Osteocyte (in vitro differentiated cells): ENCODE measurements at regions not wholly inside any gene's neighbourhood (a gene's known extent, or its start where the extent isn't known, plus 50 kb on each side); places are given as distances from the start of the nearest gene placed in this dataset.
A peak's percentile ranks its signal among the peaks of the same experiment; 100 is the strongest.

Source experiments
- DNase-seq: peaks from one replicate; pipeline ENCODE4 v3.0.0; 2021; ENCODE audit warnings: mixed read lengths; ENCODE audit not compliant: unreplicated experiment; ENCODE audit errors: extremely low spot score
- H3K27ac Mint-ChIP-seq: one replicate; pipeline ENCODE4 v1.8.0; 2021; ENCODE audit warnings: mild to moderate bottlenecking, mixed read lengths; ENCODE audit not compliant: unreplicated experiment
- H3K27me3 Mint-ChIP-seq: one replicate; pipeline ENCODE4 v1.8.0; 2021; ENCODE audit warnings: mixed read lengths; ENCODE audit not compliant: unreplicated experiment
- H3K36me3 Mint-ChIP-seq: one replicate; pipeline ENCODE4 v1.8.0; 2021; ENCODE audit warnings: mixed read lengths; ENCODE audit not compliant: unreplicated experiment
- H3K4me1 Mint-ChIP-seq: one replicate; pipeline ENCODE4 v1.8.0; 2021; ENCODE audit warnings: mixed read lengths; ENCODE audit not compliant: unreplicated experiment
- H3K4me3 Mint-ChIP-seq: one replicate; pipeline ENCODE4 v1.8.0; 2021; ENCODE audit warnings: mild to moderate bottlenecking, moderate library complexity, mixed read lengths; ENCODE audit not compliant: unreplicated experiment
- H3K9me3 Mint-ChIP-seq: one replicate; pipeline ENCODE4 v1.8.0; 2021; ENCODE audit warnings: mixed read lengths; ENCODE audit not compliant: unreplicated experiment
- TF ChIP-seq, protein P1 (sequence below): fragments of 200-600 bp; sonication (generic); IDR thresholded peaks from 2 replicates; pipeline ENCODE4 v1.5.0; 2021; ENCODE audit warnings: antibody characterized with exemption, mild to moderate bottlenecking, moderate library complexity

DNA sequence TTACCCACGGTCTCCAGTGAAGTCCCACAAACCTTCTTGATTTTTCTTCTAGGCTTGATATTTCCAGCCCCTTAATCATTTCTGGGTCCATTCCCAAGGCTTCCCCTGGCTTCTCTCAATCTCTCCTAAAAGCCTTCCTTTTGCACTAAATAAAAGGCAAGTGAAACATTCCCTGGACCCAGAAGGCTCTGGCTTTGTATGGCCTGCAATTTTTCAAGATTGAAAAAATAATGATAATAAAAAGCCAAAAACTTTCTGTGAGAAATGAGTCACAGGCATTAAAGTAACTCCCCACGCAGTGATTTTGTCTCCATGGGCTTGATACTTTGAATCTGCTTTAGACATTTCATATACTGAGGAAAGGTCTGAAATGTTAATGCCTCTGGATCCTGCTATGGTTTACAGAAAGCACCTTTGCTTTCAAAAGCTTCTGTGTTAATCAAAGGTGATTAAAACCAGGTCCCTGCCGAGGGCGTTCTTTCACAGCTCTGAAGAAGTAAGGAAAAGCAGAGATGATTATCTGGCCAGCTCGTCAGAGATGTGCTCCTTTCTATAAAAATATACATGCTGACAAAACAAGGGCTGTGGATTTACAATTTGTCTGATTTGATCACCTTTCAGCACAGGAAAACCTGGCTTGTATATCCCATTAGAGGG, 118.9 kb upstream of the TMEM72 start:
- peaks cover 7% of the 10 kb centered on the region for H3K4me1 Mint-ChIP-seq
- H3K27ac Mint-ChIP-seq, result no peak overlapping the region
- no peaks in the 10 kb centered on the region for H3K36me3 Mint-ChIP-seq
- TF ChIP-seq, protein P1, sequence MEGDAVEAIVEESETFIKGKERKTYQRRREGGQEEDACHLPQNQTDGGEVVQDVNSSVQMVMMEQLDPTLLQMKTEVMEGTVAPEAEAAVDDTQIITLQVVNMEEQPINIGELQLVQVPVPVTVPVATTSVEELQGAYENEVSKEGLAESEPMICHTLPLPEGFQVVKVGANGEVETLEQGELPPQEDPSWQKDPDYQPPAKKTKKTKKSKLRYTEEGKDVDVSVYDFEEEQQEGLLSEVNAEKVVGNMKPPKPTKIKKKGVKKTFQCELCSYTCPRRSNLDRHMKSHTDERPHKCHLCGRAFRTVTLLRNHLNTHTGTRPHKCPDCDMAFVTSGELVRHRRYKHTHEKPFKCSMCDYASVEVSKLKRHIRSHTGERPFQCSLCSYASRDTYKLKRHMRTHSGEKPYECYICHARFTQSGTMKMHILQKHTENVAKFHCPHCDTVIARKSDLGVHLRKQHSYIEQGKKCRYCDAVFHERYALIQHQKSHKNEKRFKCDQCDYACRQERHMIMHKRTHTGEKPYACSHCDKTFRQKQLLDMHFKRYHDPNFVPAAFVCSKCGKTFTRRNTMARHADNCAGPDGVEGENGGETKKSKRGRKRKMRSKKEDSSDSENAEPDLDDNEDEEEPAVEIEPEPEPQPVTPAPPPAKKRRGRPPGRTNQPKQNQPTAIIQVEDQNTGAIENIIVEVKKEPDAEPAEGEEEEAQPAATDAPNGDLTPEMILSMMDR, result no peak
- H3K9me3 Mint-ChIP-seq, result no peaks in the 10 kb centered on the region
- no peak overlapping the region for H3K4me3 Mint-ChIP-seq
- no peak for DNase-seq
- H3K27me3 Mint-ChIP-seq, result peaks cover 8% of the 10 kb centered on the region

DNA sequence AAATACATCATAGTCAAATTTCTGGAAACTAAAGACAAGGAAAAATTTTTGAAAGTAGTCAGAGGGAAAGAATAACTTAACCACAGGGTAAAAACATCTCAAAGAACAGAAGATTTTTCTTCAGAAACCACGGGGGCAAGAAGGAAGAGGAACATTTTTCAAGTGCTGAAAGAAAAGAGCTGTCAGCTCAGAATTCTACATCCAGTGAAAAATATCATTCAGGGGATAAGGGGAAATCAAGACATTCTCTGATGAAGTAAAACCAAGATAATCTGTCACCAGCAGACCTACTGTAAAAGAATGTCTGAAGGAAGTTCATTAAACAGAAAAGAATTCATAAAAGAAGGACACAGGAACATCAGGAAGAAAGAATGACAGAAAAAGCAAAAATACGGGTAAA, 111.2 kb upstream of the TMEM72 start:
- Mint-ChIP-seq H3K4me3 (peak overlapping the region; percentile 49), H3K36me3 (peaks cover 4% of the 10 kb centered on the region), H3K4me1 (peaks cover 69% of the 10 kb centered on the region), H3K27me3 (no peaks in the 10 kb centered on the region), H3K9me3 (peaks cover 9% of the 10 kb centered on the region), H3K27ac (peak overlapping the region; percentile 79)
- TF ChIP-seq, protein P1, result no peak
- DNase-seq, result no peak

DNA sequence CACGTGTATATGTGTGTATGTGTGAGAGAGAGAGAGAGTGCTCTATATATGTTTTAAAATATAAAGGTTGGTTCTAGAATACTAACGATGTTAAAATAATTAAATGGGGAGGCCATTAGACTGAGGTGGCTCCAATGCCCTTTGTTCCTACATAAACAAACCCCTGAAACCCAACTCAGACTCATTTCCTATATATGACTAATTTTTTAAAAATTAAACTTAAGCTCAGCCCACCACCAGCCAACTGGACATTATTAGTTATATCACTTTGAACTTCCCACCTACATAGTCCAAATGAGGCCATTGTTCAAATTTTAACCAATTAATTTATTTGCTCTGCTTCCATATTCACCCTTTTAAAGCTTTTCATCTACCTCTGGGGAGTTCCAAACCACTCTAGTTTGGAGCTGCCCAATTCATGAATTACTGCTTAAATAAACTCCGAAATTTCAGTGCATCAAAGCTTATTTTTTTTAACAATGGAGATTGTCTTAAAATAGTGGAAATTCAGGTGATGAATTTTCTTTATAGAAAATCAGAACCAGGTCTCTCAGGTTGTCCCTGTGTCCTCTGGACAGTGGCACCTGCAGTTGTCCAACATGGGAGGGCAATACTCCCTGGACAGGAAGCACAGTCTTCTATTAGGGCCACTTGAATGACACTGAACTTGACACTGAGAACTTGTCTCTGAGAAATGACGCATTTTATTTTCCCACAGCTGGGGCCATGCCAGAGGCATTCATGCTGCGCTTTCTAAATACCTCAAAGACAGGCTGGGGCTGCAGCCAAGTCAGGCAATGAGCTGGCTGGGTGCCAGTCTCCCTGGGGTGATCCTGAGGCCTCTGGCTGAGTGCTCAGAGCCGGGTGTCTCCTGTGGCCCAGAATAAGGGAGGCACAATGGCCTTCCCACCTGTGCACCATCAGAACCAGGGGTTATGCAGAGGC, 109.5 kb upstream of the TMEM72 start:
- H3K27ac Mint-ChIP-seq, result peak overlapping the region; percentile 79
- DNase-seq, result peak; percentile 93
- H3K27me3 Mint-ChIP-seq, result peaks cover 4% of the 10 kb centered on the region

DNA sequence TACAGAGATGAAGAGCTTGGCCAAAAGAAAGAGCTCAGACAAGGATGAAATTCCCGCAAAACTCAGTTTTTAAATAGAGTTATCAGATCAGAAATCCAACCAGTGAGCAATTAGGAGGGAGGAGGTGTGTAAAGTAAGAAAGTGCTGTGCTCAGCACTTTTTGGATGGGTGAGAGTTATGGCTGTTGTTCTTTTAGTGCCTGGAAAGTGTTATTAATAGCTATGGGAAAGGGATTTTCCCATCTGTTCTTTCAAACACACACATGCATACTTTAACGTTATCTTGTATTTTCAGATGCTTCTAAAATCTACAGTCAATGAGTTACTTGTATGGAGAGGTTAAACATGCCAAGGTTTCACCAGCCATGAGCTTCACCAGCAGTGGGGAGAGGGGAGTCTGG, 107.3 kb upstream of the TMEM72 start:
- Mint-ChIP-seq H3K4me1 (peaks cover 80% of the 10 kb centered on the region), H3K4me3 (no peak overlapping the region), H3K27me3 (peaks cover 4% of the 10 kb centered on the region), H3K36me3 (peaks cover 4% of the 10 kb centered on the region), H3K27ac (no peak overlapping the region), H3K9me3 (peaks cover 9% of the 10 kb centered on the region)
- no peak for DNase-seq
- TF ChIP-seq, protein P1, result no peak

More for the DNA sequence above, 109.5 kb upstream of the TMEM72 start:
- Mint-ChIP-seq H3K9me3 (peaks cover 9% of the 10 kb centered on the region), H3K4me1 (peaks cover 81% of the 10 kb centered on the region), H3K4me3 (no peak overlapping the region), H3K36me3 (peaks cover 4% of the 10 kb centered on the region)
- TF ChIP-seq, protein P1, result no peak

DNA sequence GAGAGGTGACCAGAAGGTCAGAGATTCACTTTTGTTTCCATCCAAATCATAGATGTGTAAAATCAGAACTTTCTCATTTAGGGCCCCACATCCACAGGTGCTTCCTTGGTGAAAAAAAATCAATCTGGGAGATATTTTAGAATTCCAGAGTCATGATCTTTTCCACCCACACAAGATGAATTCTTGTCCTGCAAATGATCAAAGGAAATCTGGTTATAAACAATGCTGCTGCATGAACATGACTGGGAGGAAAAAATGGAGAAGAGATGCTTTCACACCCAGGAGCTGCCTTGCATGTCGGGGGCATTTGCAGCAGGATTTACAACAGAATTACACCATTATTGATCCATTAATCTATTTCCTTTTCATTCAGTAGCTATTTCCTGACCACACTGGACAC, 106.5 kb upstream of the TMEM72 start:
- Mint-ChIP-seq H3K4me3 (no peak overlapping the region), H3K4me1 (peaks cover 76% of the 10 kb centered on the region), H3K36me3 (peaks cover 4% of the 10 kb centered on the region), H3K27me3 (peaks cover 4% of the 10 kb centered on the region), H3K9me3 (peaks cover 14% of the 10 kb centered on the region), H3K27ac (no peak overlapping the region)
- DNase-seq, result no peak
- TF ChIP-seq, protein P1, result no peak
